Activated T-helper 1 cell treated with Interleukin-2 at 50 U/mL for 16 hours (primary cell): ENCODE measurements at regions not wholly inside any gene's neighbourhood (a gene's known extent, or its start where the extent isn't known, plus 50 kb on each side); places are given as distances from the start of the nearest gene placed in this dataset.
"Not testable (repeated sequence)": the region's sequence is repeated elsewhere in the genome, so short reads cannot be mapped to it uniquely, and the experiment has no call there.

ENCODE experiments used
- DNase-seq: peaks from one replicate; pipeline ENCODE4 v3.0.0-alpha.2; 2020; ENCODE audit warnings: low read depth

DNA sequence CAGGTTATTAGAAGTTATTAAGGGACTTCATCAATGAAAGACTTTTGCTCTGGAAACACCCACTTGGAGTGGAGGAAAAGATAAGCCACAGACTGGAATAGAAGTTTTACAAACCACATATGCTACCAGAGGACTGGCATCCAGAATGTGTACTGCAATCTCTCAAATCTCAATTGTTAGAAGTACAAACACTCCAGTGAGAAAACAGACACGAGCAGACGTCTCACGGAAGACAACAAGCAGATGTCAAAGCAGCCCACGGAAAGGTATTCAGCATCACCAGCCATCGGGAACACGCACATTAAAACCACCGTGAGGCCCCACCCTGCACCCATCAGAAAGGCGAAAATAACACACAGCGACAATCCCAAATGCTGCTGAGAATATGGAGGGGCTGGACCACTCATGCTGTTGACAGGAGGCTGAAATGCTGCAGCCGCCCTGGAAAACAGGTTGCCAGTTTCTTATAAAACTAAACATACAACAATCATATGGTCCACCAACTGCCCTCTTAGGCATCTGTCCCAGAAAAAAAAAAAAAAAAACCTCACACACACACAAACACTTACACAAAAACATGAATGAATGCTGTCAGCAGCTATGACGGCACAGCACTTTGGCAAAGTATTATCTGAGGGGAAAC lies 131.9 kb upstream of the SFSWAP start:
- DNase-seq: no peak

GRCh38 chr12:131583090-131583712 lies 127.7 kb upstream of the SFSWAP start:
- no peak for DNase-seq

DNA sequence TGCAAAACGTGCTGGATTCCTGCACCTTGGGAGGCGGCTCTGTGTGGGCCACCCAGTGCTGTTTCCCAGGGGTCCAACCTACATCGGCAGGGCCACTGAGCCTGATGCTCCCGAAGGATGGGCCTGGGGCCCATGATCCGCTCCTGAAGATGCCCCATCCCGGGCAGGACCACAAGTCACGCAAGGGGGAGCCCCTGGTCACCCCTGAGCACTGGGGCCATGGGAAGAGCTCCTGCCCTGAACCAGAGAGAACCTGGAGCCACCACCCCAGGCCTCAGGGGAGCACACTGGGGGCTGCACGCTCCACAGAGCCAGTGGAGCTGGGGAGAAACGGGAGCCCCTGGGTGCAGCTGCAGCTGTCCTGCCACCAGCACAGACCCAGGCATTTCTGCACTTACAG lies 124.6 kb upstream of the SFSWAP start:
- DNase-seq: no peak

DNA sequence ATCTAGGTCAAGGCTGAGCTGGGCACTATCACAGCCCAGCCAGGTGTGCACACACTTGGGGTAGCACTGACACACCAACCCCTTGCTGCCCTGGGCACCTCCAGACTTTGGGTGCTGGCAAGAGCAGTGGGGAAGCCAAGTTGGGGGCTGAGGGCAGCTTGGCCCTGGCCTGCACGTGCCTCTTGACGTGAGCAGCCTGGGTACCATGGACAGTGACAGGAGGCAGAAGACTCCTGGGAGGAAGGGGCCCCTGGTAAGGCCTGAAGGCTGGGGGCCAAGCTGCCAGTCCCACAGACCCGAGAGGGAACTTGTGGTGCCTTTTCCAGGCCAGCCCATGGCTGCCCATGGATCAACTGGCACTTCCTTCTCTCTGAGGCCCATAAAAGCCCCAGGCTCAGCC lies 124.1 kb upstream of the SFSWAP start:
- no peak for DNase-seq

DNA sequence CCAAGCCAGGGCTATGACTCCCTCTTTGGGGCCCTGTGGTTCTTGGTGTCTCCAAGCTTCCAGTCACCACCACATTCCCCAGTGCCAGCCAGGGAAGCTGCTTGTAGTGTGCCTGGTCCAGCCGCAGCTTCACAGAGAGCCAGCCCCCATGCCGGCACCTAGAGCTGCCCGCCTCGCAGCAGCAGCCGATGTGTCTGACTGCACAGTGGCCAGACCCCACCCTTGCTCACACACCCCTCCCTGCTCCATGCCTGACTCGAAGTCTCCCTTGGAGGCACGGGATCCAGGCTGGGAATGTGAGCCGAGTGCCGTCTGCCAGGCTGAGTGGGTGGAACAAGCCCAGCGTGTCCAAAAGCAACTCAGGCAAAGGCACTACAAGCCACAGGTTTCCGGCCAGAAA lies 123.3 kb upstream of the SFSWAP start:
- no peak for DNase-seq

DNA sequence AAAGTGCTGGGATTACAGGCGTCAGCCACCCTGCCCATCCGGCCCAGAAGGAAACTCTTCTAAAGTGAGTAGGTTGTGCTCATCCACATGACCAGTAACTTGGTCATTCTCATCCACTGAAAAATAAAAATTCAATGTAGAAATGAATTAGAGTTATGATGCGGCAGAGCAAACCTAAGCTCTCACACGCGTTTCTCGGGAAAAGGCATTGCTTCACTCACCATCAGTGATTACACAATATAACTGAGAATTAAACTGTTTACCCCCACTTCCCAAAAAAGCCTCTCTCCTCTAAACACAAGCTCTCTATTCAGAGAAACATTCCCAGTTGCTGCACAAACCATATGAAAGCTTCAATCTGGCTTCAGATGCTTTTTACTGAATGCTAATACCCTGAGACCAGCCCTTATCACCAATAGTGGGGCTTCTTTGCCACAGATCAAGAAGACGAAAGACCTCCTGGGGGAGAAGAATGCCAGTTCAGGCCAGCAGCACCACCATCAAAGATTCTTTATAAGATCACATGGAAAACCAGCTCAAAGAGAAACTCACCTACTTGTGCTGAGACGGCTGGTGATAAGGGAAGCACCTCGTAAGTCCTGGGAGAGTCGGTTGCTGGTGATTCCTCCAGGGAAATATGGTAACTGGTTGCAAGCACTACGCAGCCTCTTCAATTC lies 121.5 kb upstream of the SFSWAP start:
- no peak for DNase-seq

DNA sequence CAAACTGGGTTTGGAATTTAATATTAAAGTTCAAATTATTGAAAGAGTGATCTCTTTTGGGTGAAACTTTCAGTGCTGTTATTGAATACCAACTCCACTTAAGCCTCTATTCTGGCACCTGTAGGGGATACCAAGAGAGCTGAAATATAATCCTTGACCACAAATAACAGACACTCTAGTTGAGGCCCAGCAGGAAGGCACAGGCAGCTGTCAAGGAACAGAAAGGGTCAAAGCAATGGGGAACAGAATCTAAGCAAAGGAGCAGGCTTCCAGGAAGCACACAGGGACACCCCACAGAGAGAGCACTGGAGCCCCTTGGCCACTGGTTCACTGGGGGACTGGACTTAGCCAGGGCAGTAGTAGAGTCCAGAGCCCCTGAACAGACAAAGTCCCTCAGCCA lies 120.9 kb upstream of the SFSWAP start:
- DNase-seq: no peak

DNA sequence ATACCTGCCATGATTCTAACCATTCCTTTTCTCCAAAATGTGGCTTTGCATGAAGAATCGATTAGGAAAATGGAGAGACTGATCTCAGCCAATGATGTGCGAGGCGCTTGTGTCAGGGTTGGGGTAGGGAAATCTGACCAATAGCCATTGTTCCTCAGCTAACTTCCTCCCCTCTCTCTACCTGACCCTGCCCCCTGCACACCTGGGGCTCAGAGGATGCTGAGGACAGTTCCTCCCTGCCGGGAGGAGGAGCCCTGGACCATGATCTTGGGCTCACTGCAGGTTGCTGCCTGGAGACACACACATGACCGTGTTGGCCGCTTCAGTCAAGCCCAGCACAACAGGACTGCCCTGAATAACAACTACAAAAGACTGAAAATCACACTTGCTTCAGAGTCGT lies 119.8 kb upstream of the SFSWAP start:
- no peak for DNase-seq

DNA sequence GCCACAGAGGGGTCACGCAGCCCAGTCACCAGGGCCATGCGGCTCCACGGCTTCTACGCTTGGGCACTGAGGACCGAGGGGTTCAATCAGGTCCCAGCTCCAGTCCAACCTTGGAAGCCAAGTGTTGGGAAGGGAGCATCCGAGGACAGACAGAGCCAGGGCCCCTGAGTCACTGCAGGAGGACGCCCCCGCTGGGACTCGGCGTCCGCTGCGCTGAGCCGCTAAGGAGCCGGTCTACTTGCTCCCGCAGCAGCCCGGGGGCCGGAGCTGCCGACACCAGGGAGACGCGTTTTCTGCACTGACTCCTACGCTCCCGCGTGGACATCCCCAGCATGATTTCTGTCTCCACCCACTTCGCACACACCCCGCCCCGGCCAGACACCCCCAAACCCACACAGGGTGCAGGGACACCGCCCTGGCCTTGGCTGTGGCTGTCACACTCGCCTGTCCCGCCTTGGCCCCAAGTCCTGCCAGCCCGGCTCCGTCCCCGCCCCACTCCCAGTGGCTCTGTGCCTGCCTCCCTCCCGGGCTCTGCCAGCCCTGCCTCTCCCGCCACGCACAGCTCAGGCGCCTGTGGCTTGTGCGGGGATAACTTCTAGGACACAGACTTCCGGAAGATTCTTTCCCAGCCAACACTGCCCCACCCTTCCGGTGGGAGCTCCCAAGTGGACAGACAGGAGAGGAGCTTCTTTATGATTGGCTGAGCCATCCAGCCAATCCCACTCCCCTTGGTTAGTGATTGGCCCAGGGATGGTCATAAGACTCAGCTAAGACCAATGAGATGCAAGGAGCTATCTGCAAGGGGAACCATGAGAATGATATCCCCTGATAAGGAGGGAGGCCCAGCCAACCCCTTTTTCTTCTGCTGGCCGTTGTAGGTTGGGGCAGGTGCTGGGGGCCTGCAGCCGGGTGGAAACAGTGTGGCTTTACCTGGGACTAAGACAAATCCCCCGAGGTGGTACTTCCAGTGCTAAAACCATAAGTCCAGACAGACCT lies 118.9 kb upstream of the SFSWAP start:
- no peak for DNase-seq

- DNase-seq: no peak
These were observed 117.9 kb upstream of the SFSWAP start for GRCh38 chr12:131592972-131593371.

DNA sequence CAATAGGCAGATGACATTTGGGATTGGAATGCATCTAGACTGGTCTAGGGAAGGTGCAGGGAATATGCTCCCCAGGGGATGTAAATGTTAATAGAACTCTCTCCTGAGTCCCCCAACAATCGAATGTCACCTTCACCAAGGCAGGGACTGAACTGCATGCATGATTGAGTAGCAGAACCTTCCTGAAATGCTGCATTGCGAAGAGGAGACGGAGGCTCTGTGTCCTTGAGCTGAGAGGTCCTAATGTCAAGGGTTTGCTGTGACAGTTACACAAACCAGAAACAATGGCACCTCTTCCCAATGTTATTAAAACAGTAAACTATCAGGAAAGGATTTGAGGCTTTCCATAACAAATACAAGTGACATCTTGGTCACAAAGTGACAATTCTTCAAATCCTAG lies 117.5 kb upstream of the SFSWAP start:
- no peak for DNase-seq

DNA sequence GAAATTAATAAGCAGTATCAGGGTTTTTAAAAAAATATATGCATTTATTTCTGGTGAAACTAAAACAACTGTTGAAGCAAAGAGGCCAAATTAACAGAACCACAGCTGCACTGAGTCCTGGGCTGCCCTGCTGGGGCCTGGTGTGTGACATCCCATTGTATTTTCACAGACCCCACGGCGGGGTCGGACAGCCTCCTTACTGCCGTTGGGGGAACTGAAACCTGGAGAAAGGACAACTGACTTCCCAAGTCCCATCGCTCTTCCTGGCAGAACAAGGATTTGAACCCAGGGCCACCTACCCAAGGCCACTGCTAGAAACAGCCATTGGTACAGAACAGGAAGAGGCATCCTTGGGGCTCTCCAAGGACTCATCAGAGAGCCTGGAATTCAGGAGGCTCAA lies 114.8 kb upstream of the SFSWAP start:
- DNase-seq: no peak

GRCh38 chr12:131597333-131597732 lies 113.6 kb upstream of the SFSWAP start:
- DNase-seq: no peak

- DNase-seq: no peak
These were observed 112.2 kb upstream of the SFSWAP start for GRCh38 chr12:131598717-131599116.

DNA sequence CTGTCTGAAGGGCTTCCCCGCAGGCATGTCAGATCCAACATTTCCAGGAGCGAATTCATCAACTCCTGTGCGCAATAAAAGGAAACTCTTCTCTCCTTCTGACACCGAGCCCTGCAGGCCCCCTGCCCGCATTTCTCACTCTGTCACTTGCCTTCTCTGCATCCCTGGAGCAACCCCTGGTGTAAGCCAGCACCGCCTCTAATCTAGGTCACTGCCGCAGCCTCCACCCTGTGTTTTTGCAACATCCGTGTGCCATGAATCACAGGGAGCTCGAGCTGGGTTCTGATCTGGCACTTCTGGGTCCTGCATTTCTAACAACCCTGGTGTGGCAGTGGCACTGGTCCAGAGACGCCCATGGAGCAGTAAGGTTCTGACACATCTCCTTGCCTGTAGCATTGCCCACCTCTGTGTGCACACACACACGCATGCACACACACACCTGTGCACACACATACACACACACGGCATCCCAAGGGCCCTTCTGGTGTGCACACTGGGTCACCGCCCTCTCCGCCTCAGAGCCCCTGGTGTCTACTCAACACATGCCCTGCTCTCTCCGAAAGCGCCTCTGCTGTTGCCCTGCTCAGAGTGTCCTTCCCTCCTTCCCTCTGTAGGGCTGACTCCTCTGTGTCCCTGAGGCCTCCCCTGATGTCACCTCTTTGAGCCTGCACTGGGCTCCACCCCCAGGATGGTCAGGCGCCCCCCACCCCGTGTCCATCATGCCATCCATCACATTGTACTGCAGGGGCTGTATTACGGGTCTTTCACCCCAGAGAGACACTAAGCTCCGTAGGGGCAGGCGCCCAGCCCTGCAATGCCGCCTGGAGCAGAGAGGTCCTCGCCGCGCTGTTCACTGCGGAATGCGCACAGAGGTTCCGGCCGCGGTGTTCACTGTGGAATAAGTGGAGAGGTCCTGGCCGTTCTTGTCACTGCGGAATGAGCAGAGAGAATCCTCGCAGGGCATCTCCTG lies 111.4 kb upstream of the SFSWAP start:
- no peak for DNase-seq

- DNase-seq: no peak
These were observed 110.7 kb upstream of the SFSWAP start for GRCh38 chr12:131600160-131600532.

- not testable (repeated sequence) for DNase-seq
These were observed 109.4 kb upstream of the SFSWAP start for GRCh38 chr12:131601499-131601898.

DNA sequence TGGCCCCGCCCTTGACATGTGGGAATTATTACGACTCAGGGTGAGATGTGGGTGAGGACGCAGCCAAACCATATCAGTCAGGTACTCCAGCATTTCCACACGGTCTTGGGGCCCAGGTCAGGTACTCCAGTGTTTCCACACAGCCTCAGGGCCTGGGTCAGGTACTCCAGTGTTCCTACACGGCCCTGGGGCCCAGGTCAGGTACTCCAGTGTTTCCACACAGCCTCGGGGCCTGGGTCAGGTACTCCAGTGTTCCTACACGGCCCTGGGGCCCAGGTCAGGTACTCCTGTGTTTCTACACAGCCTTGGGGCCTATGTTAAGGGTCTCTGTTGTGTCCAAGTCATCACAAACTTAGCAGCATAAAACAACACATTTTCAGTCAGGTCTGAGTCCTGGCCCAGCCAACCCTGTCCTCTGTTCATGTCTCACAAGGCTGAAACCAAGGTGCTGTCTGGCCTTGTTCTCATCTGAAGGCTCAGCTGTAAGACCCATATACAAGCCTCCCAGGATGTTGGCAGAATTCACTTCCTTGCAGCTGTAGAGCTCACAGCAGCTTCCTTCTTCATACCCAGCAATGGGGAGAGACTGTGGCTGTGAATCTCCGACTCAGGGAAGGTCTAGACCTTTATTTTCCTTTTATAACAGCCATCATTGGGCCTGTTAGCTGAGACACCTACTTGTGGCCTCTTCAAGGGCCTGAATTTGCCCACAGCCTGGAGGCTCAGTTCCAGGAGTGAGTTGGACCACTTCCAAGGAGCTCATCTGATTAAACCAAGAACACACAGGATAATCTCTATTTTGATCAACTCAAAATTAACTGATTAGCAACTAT lies 107.6 kb upstream of the SFSWAP start:
- DNase-seq: no peak

GRCh38 chr12:131603939-131604795 lies 106.7 kb upstream of the SFSWAP start:
- peak; percentile 26 for DNase-seq
